HG02610 (cell line): ENCODE measurements at regions not wholly inside any gene's neighbourhood (a gene's known extent, or its start where the extent isn't known, plus 50 kb on each side); places are given as distances from the start of the nearest gene placed in this dataset.

Experiments used
- ATAC-seq: cut with Tn5 transposase; IDR thresholded peaks from one replicate; pipeline ENCODE4 v1.9.1; 2021; ENCODE audit warnings: mild to moderate bottlenecking, moderate library complexity; ENCODE audit not compliant: unreplicated experiment

GRCh38 chr1:30305519-30305918 is 417.9 kb downstream of the MATN1 start:
- ATAC-seq, result no peak

- ATAC-seq, result no peak
These were observed 418.3 kb downstream of the MATN1 start for GRCh38 chr1:30305061-30305460.

GRCh38 chr1:30304080-30304479 is 419.3 kb downstream of the MATN1 start:
- no peak for ATAC-seq

GRCh38 chr1:30303387-30303786 is 420.0 kb downstream of the MATN1 start:
- no peak for ATAC-seq

GRCh38 chr1:30302858-30303257 is 420.5 kb downstream of the MATN1 start:
- no peak for ATAC-seq

GRCh38 chr1:30300669-30301068 is 422.7 kb downstream of the MATN1 start:
- ATAC-seq, result no peak

- no peak for ATAC-seq
These were observed 424.0 kb downstream of the MATN1 start for GRCh38 chr1:30299393-30299792.

GRCh38 chr1:30295674-30296073 is 427.7 kb downstream of the MATN1 start:
- no peak for ATAC-seq

- no peak for ATAC-seq
These were observed 428.1 kb downstream of the MATN1 start for GRCh38 chr1:30295266-30295665.

- ATAC-seq, result no peak
These were observed 428.9 kb downstream of the MATN1 start for GRCh38 chr1:30294508-30294907.

- no peak for ATAC-seq
These were observed 430.9 kb downstream of the MATN1 start for GRCh38 chr1:30292451-30292850.

GRCh38 chr1:30291526-30291925 is 431.9 kb downstream of the MATN1 start:
- no peak for ATAC-seq

- no peak for ATAC-seq
These were observed 432.8 kb downstream of the MATN1 start for GRCh38 chr1:30290581-30290980.

- no peak for ATAC-seq
These were observed 435.4 kb downstream of the MATN1 start for GRCh38 chr1:30287976-30288375.

GRCh38 chr1:30286988-30287839 is 436.2 kb downstream of the MATN1 start:
- ATAC-seq, result no peak

GRCh38 chr1:30286241-30286987 is 437.0 kb downstream of the MATN1 start:
- ATAC-seq, result no peak

GRCh38 chr1:30285501-30285932 is 437.9 kb downstream of the MATN1 start:
- ATAC-seq, result no peak

GRCh38 chr1:30284728-30285475 is 438.5 kb downstream of the MATN1 start:
- ATAC-seq, result no peak

- no peak for ATAC-seq
These were observed 439.2 kb downstream of the MATN1 start for GRCh38 chr1:30284226-30284625.

GRCh38 chr1:30283199-30283962 is 440.0 kb downstream of the MATN1 start:
- ATAC-seq, result no peak

GRCh38 chr1:30280572-30280971 is 442.8 kb downstream of the MATN1 start:
- ATAC-seq, result no peak
